Astrocyte (in vitro differentiated cells and primary cell): ENCODE measurements at regions not wholly inside any gene's neighbourhood (a gene's known extent, or its start where the extent isn't known, plus 50 kb on each side); places are given as distances from the start of the nearest gene placed in this dataset.

Experiments used
- EZH2 ChIP-seq: IDR thresholded peaks from 2 replicates; pipeline ENCODE4 v1.6.1; 2012; ENCODE audit warnings: mild to moderate bottlenecking, low read length, inconsistent platforms; ENCODE audit not compliant: insufficient read depth
- TF ChIP-seq, protein P1 (sequence below): IDR thresholded peaks from 2 replicates; pipeline ENCODE4 v1.5.1; 2011; ENCODE audit warnings: low read depth, mild to moderate bottlenecking, inconsistent platforms, low read length, moderate library complexity; ENCODE audit not compliant: insufficient read depth

DNA sequence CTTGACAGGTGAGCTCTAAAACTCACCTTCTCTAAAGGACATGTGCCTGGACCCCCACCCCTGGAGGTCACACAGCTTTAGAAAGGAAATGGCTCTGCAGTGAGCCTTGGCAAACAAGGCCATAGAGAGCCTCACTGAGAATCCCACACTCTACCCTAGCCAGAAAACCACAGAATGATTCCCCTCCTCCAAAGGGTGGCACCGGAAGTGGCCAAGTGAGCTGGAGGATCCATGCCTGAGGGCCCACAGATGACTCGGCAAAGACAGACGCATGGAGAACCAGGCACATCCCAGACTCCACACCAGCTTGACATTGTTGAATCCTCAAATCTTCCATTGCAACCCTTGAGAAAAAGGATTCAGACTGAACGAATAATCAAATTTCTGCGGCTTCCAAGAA lies 54.2 kb upstream of the PTHLH start:
- TF ChIP-seq, protein P1, sequence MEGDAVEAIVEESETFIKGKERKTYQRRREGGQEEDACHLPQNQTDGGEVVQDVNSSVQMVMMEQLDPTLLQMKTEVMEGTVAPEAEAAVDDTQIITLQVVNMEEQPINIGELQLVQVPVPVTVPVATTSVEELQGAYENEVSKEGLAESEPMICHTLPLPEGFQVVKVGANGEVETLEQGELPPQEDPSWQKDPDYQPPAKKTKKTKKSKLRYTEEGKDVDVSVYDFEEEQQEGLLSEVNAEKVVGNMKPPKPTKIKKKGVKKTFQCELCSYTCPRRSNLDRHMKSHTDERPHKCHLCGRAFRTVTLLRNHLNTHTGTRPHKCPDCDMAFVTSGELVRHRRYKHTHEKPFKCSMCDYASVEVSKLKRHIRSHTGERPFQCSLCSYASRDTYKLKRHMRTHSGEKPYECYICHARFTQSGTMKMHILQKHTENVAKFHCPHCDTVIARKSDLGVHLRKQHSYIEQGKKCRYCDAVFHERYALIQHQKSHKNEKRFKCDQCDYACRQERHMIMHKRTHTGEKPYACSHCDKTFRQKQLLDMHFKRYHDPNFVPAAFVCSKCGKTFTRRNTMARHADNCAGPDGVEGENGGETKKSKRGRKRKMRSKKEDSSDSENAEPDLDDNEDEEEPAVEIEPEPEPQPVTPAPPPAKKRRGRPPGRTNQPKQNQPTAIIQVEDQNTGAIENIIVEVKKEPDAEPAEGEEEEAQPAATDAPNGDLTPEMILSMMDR, result no peak
- TF ChIP-seq EZH2, result no peak
